Activated naive CD4-positive, alpha-beta T cell treated with anti-CD3 and anti-CD28 coated beads, Interleukin-2, amount 10 ng/mL, durations not matched to agents 7 days and 5 days (primary cell): ENCODE measurements at regions not wholly inside any gene's neighbourhood (a gene's known extent, or its start where the extent isn't known, plus 50 kb on each side); places are given as distances from the start of the nearest gene placed in this dataset.
"Not testable (repeated sequence)": the region's sequence is repeated elsewhere in the genome, so short reads cannot be mapped to it uniquely, and the experiment has no call there.

Experiments
- CTCF ChIA-PET: fragments of 350-600 bp; sonication (Branson Sonifier 250); formaldehyde crosslinking; loops from one replicate; lab custom pipeline; 2021; ENCODE audit warnings: antibody characterized with exemption; lab: Charles Lee
- DNase-seq: peaks from one replicate; pipeline ENCODE4 v3.0.0-alpha.2; 2020
- H3K27ac Mint-ChIP-seq: one replicate; pipeline ENCODE4 v1.8.0; 2021; ENCODE audit warnings: mild to moderate bottlenecking, moderate library complexity, mixed read lengths
- H3K27me3 Mint-ChIP-seq: one replicate; pipeline ENCODE4 v1.8.0; 2021; ENCODE audit warnings: mild to moderate bottlenecking, mixed read lengths
- H3K36me3 Mint-ChIP-seq: one replicate; pipeline ENCODE4 v1.8.0; 2021; ENCODE audit warnings: mixed read lengths
- H3K4me1 Mint-ChIP-seq: one replicate; pipeline ENCODE4 v1.8.0; 2021; ENCODE audit warnings: mixed read lengths
- H3K4me3 Mint-ChIP-seq: one replicate; pipeline ENCODE4 v1.8.0; 2021; ENCODE audit warnings: mild to moderate bottlenecking, moderate library complexity, mixed read lengths
- H3K9me3 Mint-ChIP-seq: one replicate; pipeline ENCODE4 v1.8.0; 2021; ENCODE audit warnings: mixed read lengths

GRCh38 chr1:234836045-234836681, 226.2 kb upstream of the IRF2BP2 start:
- Mint-ChIP-seq H3K27ac (no peak overlapping the region), H3K27me3 (peaks cover 3% of the 10 kb centered on the region), H3K4me3 (no peak overlapping the region), H3K4me1 (peaks cover 31% of the 10 kb centered on the region), H3K9me3 (peaks cover 3% of the 10 kb centered on the region), H3K36me3 (no peaks in the 10 kb centered on the region)
- CTCF ChIA-PET, result no interaction called here
- no peak for DNase-seq

- H3K9me3 Mint-ChIP-seq, result peaks cover 3% of the 10 kb centered on the region
- H3K4me1 Mint-ChIP-seq, result peaks cover 22% of the 10 kb centered on the region
- CTCF ChIA-PET, result interaction anchor here (0.9 kb wide), 1 partner anchor 9 kb away, joined by 3 read pairs; no protein-coding TSS in a partner anchor
- no peaks in the 10 kb centered on the region for H3K36me3 Mint-ChIP-seq
- peaks cover 8% of the 10 kb centered on the region for H3K27me3 Mint-ChIP-seq
- H3K27ac Mint-ChIP-seq, result no peak overlapping the region
- DNase-seq, result no peak
- no peak overlapping the region for H3K4me3 Mint-ChIP-seq
These were observed 225.3 kb upstream of the IRF2BP2 start for GRCh38 chr1:234835239-234835638.

DNA sequence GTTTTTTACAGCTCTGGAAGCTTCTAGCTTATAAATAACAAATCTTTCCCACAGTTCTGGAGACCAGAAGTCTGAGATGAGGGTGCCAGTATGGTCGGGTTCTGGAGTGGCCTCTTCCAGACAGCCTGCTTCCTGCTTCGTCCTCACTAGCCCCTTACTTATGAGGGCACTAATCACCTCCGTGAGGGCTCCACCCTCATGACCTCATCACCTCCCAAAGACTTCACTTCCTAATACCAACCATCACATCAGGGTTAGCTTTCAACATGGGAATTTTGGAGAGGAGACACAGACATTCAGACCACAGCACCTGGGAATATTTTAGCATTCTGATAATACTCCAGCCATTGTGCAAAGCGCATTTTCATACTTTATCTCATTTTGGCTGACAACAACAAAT, 223.7 kb upstream of the IRF2BP2 start:
- CTCF ChIA-PET, result no interaction called here
- H3K4me3 Mint-ChIP-seq, result no peak overlapping the region
- peaks cover 16% of the 10 kb centered on the region for H3K4me1 Mint-ChIP-seq

GRCh38 chr1:234833118-234833517, 223.1 kb upstream of the IRF2BP2 start:
- DNase-seq, result no peak
- Mint-ChIP-seq H3K36me3 (no peaks in the 10 kb centered on the region), H3K27ac (no peak overlapping the region), H3K4me3 (no peak overlapping the region), H3K9me3 (peaks cover 3% of the 10 kb centered on the region), H3K4me1 (peaks cover 11% of the 10 kb centered on the region), H3K27me3 (peaks cover 17% of the 10 kb centered on the region)
- CTCF ChIA-PET, result no interaction called here

More for the DNA sequence above, 223.7 kb upstream of the IRF2BP2 start:
- Mint-ChIP-seq H3K36me3 (no peaks in the 10 kb centered on the region), H3K9me3 (peaks cover 3% of the 10 kb centered on the region), H3K27ac (no peak overlapping the region), H3K27me3 (peaks cover 13% of the 10 kb centered on the region)
- DNase-seq, result no peak

DNA sequence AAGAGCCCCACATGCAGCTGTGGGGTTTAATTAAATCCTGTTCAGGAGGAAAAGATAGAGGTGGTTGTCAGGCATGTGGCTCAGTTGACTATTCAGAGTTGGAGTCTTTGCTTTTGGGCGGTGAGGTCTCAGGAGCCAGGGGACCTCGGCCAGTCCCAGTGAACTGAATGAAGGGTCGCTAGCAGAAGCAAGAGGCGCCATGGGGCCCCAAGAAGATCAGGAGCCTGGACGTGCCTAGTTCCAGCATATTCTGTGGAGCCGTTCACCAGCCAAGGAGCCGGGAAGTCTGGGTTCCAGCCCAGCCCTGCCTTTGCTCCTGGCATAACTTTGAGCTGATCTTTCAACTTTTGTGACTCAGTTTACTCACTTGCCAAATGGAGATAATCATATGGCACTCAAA, 217.7 kb upstream of the IRF2BP2 start:
- Mint-ChIP-seq H3K4me1 (peaks cover 12% of the 10 kb centered on the region), H3K4me3 (no peak overlapping the region), H3K27me3 (peaks cover 22% of the 10 kb centered on the region), H3K9me3 (no peaks in the 10 kb centered on the region), H3K36me3 (no peaks in the 10 kb centered on the region), H3K27ac (no peak overlapping the region)
- no peak for DNase-seq
- CTCF ChIA-PET, result no interaction called here

- DNase-seq, result no peak
- Mint-ChIP-seq H3K36me3 (no peaks in the 10 kb centered on the region), H3K4me1 (peaks cover 12% of the 10 kb centered on the region), H3K27me3 (peaks cover 22% of the 10 kb centered on the region), H3K4me3 (no peak overlapping the region), H3K27ac (no peak overlapping the region), H3K9me3 (no peaks in the 10 kb centered on the region)
- CTCF ChIA-PET, result interaction anchor here (0.7 kb wide), 1 partner anchor 110 kb away, joined by 3 read pairs; no protein-coding TSS in a partner anchor
These were observed 217.2 kb upstream of the IRF2BP2 start for GRCh38 chr1:234827181-234827580.

- Mint-ChIP-seq H3K27ac (no peak overlapping the region), H3K36me3 (no peaks in the 10 kb centered on the region), H3K27me3 (peaks cover 27% of the 10 kb centered on the region), H3K4me3 (no peak overlapping the region), H3K9me3 (no peaks in the 10 kb centered on the region), H3K4me1 (peaks cover 12% of the 10 kb centered on the region)
- no peak for DNase-seq
- CTCF ChIA-PET, result interaction anchor here (0.7 kb wide), 1 partner anchor 111 kb away, joined by 3 read pairs; no protein-coding TSS in a partner anchor
These were observed 216.4 kb upstream of the IRF2BP2 start for GRCh38 chr1:234826352-234826751.

DNA sequence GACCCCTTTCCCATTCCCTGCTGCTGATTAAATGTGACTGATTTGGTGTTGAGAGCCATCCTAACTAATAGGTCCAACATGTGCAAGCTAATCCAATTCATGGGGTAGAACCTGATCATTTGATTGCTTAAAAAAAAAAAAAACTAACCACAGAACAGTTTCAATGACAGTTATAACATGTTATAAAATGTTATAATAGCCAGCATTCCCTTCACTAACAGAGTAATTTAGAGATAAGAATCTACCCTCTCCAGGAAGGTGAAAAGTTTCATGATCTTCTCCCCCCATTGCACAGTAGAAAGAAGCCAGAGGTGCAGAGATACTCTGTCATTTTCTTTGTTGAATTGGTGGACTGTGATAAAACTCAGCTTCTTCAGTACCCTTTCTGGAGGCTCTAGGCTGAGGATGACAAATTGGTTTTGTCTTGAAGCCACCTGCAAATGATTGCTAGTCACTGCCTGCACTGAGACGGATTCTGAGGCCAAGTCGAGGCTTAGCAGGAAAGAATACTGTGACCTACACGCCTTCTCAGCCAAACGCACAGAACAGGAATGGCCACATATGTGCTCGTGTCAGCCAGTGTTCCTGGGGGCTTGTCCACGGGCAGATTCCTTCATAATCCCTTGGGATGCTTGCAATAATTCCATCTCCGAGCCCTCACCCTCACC, 215.7 kb upstream of the IRF2BP2 start:
- no peak for DNase-seq
- Mint-ChIP-seq H3K9me3 (no peaks in the 10 kb centered on the region), H3K4me1 (peaks cover 12% of the 10 kb centered on the region), H3K36me3 (no peaks in the 10 kb centered on the region), H3K27ac (no peak overlapping the region), H3K27me3 (peaks cover 29% of the 10 kb centered on the region), H3K4me3 (no peak overlapping the region)
- CTCF ChIA-PET, result no interaction called here

DNA sequence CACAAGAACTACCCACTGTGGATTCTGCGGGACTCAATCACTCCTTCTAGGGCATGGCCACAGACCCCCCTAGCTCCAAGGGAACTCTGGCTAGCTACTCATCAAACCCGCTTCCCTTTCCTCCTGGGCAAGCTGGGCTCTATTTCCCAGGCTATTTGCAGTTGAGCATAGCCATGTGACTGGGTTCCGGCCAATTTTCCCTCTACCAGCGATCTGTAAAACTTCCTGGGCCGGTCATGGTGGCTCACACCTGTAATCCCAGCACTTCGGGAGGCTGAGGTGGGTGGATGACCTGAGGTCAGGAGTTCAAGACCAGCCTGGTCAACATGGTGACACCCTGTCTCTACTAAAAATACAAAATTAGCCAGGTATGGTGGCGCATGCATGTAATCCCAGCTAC, 214.9 kb upstream of the IRF2BP2 start:
- H3K27me3 Mint-ChIP-seq, result peaks cover 27% of the 10 kb centered on the region
- CTCF ChIA-PET, H3K27ac Mint-ChIP-seq, H3K4me3 Mint-ChIP-seq, H3K4me1 Mint-ChIP-seq, H3K36me3 Mint-ChIP-seq, H3K9me3 Mint-ChIP-seq, DNase-seq: not testable (repeated sequence)

DNA sequence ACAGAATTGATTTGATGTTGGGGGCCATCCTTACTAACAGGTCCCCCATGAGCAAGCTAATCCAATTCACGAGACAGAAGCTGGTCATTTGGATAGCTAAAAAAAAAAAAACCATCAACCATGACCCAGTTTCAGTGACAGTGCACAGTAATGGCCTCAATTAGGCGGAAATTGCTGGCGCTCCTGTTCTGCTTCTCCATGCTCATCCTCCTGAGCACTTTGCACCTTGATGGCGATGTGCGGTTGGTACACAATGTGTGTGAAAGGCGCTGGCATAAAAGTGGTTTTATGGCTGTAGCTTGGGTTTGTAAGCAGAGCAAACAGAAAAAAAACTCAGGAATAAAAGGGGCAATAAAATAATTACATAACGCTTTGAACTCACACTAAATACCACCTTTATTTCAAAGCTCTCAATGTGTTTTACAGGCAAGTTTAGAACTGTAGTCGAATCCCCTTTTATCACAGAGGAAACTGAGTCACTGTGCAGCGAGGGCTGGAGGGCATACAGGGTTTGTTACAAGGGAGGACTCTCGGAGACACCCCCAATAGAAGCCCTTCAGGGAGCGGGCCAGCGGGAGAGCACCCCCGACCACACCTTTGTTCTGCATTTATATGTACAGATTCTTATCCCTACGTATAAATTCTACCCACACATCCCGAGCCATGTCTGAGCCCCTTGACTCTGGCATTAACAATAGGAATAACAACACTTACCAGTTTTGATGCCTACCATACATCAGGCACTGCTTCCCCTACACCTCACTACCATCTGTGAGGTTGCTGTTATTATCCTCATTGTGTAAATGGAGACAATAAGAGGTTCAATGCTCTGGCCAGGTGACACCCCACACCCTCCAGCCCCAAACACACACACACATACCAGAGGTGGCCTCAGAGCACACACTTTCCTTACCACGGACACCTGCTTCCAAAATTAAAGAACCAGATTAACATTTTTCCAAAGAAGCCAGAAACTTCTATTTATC, 213.5 kb upstream of the IRF2BP2 start:
- Mint-ChIP-seq H3K27me3 (peaks cover 22% of the 10 kb centered on the region), H3K27ac (no peak overlapping the region), H3K4me1 (peaks cover 7% of the 10 kb centered on the region), H3K9me3 (no peaks in the 10 kb centered on the region), H3K36me3 (no peaks in the 10 kb centered on the region), H3K4me3 (no peak overlapping the region)
- no peak for DNase-seq
- CTCF ChIA-PET, result no interaction called here

DNA sequence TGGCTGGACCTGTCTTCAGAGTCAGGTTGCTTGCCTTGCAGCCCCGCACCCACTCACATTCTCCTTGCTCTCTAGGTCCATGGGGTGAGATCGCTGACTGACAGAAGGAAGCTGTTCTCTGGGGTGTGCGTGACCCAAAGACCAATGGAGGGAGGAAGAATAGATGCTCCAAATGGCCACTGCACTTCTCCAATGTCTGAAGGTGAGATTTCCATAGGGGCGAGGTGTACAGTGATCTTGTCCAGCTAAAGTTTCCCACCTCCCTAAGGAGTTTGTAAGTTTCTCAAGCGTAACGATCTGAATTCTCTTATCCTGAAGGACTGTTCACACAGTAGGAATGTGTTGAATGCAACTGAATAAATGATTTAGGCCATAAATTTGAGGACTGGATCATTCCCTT, 211.9 kb upstream of the IRF2BP2 start:
- Mint-ChIP-seq H3K27me3 (peaks cover 10% of the 10 kb centered on the region), H3K36me3 (no peaks in the 10 kb centered on the region), H3K27ac (no peak overlapping the region), H3K9me3 (no peaks in the 10 kb centered on the region), H3K4me3 (no peak overlapping the region), H3K4me1 (peaks cover 7% of the 10 kb centered on the region)
- CTCF ChIA-PET, result interaction anchor here (0.6 kb wide), 1 partner anchor 47 kb away, joined by 3 read pairs; no protein-coding TSS in a partner anchor
- no peak for DNase-seq

DNA sequence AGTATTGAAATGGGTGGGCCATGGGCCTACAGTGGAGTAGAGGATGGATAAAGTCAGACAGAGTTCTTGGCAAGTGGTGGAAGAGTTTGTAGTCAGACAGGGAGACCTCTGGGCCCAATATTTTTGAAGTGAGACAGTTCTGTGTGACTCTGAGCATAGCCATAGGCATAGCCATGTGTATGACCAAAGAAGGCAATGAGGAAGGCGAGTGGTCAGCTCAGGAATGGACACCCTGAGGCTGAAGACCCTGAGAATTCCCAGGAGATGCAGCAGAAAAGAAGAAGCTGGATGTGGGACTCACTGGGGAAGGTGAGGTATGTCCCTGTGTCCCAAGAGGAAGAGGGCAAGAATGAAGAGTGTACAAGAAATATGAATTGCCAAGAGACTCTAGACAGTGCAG, 210.6 kb upstream of the IRF2BP2 start:
- no peak overlapping the region for H3K27ac Mint-ChIP-seq
- no peak for DNase-seq
- peaks cover 5% of the 10 kb centered on the region for H3K4me1 Mint-ChIP-seq
- H3K27me3 Mint-ChIP-seq, result peaks cover 10% of the 10 kb centered on the region
- CTCF ChIA-PET, result no interaction called here
- H3K36me3 Mint-ChIP-seq, result no peaks in the 10 kb centered on the region
- H3K9me3 Mint-ChIP-seq, result no peaks in the 10 kb centered on the region
- H3K4me3 Mint-ChIP-seq, result no peak overlapping the region

DNA sequence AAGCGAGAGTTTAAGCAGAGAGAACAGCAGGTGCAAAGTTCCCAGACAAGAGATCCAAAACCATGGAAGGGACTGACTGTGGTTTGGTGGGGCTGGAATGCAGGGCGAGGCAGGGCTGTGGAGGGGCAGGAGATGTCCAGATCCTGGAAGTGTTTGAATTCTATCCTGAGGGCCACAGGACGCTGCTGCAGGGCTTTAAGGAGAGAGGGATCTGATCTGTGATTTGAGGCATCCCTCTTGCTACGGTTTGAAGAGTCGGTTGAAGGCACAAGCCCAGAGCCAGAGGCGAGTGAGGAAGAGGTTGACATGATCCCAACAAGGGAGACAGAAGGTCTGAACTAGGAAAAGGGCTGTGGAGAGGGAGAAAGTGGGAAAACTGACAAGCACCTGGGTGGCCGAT, 209.9 kb upstream of the IRF2BP2 start:
- H3K9me3 Mint-ChIP-seq, H3K4me3 Mint-ChIP-seq, DNase-seq, H3K4me1 Mint-ChIP-seq, H3K36me3 Mint-ChIP-seq, H3K27ac Mint-ChIP-seq, H3K27me3 Mint-ChIP-seq, CTCF ChIA-PET: not testable (repeated sequence)

DNA sequence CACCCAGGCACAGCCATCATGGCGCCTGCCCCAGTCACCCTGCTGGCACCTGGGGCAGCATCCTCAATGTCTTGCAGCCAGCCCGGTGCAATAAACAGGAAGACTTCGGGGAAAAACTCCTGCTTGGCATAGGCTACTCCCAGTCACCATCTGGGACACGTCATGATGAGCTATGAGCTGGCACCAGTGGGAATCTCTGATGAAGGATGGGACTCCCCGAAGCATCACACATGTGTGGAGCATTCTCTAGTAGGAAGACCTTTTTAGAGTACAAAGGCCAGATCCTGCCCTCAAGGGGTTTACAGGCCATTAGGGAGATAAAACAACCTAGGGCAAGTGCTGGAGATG, 208.0 kb upstream of the IRF2BP2 start:
- H3K9me3 Mint-ChIP-seq, H3K36me3 Mint-ChIP-seq, DNase-seq, H3K27me3 Mint-ChIP-seq, H3K4me1 Mint-ChIP-seq, H3K4me3 Mint-ChIP-seq, CTCF ChIA-PET, H3K27ac Mint-ChIP-seq: not testable (repeated sequence)
